ENCODE measurements at regions not wholly inside any gene's neighbourhood (a gene's known extent, or its start where the extent isn't known, plus 50 kb on each side); places are given as distances from the start of the nearest gene placed in this dataset.

DNA sequence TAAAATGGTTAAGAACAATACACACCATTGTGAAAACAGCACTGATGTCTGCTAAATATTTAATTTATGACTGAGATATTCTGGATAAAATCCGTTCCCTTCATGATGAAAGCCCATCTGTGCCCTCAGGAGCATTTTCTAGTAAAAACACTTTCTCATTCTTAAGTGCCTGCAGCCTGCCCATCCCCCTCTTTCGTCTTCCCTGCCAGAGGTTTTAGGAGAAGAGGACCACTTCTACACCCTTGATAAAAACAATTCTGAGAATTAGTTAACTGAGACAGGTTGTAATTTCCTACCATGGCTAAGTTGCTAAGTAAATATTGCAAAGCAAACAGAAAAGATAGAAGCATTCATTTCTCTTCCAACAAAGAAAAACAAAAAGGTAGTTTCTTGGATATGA lies 272.6 kb downstream of the ATPSCKMT start:
- TF ChIP-seq, protein P1, sequence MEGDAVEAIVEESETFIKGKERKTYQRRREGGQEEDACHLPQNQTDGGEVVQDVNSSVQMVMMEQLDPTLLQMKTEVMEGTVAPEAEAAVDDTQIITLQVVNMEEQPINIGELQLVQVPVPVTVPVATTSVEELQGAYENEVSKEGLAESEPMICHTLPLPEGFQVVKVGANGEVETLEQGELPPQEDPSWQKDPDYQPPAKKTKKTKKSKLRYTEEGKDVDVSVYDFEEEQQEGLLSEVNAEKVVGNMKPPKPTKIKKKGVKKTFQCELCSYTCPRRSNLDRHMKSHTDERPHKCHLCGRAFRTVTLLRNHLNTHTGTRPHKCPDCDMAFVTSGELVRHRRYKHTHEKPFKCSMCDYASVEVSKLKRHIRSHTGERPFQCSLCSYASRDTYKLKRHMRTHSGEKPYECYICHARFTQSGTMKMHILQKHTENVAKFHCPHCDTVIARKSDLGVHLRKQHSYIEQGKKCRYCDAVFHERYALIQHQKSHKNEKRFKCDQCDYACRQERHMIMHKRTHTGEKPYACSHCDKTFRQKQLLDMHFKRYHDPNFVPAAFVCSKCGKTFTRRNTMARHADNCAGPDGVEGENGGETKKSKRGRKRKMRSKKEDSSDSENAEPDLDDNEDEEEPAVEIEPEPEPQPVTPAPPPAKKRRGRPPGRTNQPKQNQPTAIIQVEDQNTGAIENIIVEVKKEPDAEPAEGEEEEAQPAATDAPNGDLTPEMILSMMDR (conservative IDR thresholded peaks at IDR 0.05 in 1 of 2, IDR thresholded peaks at IDR 0.05 in 1 of 2; ENCODE audit: extremely low read depth in 1 of 2, insufficient read depth in 1 of 2, low read depth in 1 of 2, low read length in 2 of 2) = no peak
- TF ChIP-seq EZH2 (IDR thresholded peaks at IDR 0.05; ENCODE audit: borderline replicate concordance, low read length) = no peak

Measured in mammary epithelial cell (primary cell).